Cardiac muscle cell (in vitro differentiated cells and primary cell): ENCODE measurements at regions not wholly inside any gene's neighbourhood (a gene's known extent, or its start where the extent isn't known, plus 50 kb on each side); places are given as distances from the start of the nearest gene placed in this dataset.
A peak's percentile ranks its signal among the peaks of the same experiment; 100 is the strongest.

Experiments
- DNase-seq, 2 donors: peaks; one replicate each; pipeline versions ENCODE4 v3.0.0 to v3.0.0-alpha.2; 2010 to 2017; ENCODE audit warnings: low read depth in 1 of 2, low spot score in 1 of 2
- H3K27ac ChIP-seq: fragments of 200-600 bp; sonication (generic); 2 replicates; pipeline ENCODE4 v1.5.1; 2016
- H3K27me3 ChIP-seq: fragments of 200-600 bp; sonication (generic); 2 replicates; pipeline ENCODE4 v1.6.0; 2016; ENCODE audit warnings: control low read depth
- H3K36me3 ChIP-seq: fragments of 200-600 bp; sonication (generic); 2 replicates; pipeline ENCODE4 v1.5.1; 2016; ENCODE audit warnings: control low read depth
- H3K4me1 ChIP-seq: fragments of 200-600 bp; sonication (generic); 2 replicates; pipeline ENCODE4 v1.8.1; 2017; ENCODE audit warnings: low read depth, mild to moderate bottlenecking, mixed run types
- H3K4me3 ChIP-seq: fragments of 200-600 bp; sonication (generic); 2 replicates; pipeline ENCODE4 v1.5.1; 2016; ENCODE audit warnings: mild to moderate bottlenecking
- H3K9me3 ChIP-seq: fragments of 200-600 bp; sonication (generic); 2 replicates; pipeline ENCODE4 v1.5.1; 2017; ENCODE audit warnings: low read depth, mild to moderate bottlenecking, control low read depth
- TF ChIP-seq, protein P1 (sequence below): IDR thresholded peaks from 2 replicates; pipeline ENCODE4 v1.5.1; 2012; ENCODE audit warnings: low read depth, mild to moderate bottlenecking, low read length

DNA sequence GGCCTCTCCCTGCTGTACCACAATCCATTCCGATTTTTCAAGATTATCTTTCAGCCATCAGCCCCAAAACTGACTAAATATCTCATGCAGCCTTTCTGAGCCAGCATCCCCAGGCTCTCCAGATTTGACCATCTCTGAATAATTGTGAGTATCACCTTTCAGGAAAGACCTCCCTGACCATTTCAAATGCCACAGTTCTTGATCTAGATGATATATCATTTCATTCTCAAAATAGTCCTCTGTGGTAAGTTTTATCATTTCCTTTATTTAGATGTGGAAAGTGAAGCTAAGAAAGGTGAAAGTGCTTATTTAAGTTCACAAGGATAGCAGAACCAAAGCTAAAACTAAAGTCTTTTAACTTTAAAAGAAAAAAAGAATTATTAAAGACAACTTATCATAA lies 244.0 kb downstream of the PLPP3 start:
- Histone ChIP-seq H3K27me3 (no peaks in the 10 kb centered on the region), H3K4me1 (peaks cover 15% of the 10 kb centered on the region), H3K4me3 (no peak overlapping the region), H3K27ac (no peak overlapping the region), H3K36me3 (no peaks in the 10 kb centered on the region), H3K9me3 (no peaks in the 10 kb centered on the region)
- TF ChIP-seq, protein P1, sequence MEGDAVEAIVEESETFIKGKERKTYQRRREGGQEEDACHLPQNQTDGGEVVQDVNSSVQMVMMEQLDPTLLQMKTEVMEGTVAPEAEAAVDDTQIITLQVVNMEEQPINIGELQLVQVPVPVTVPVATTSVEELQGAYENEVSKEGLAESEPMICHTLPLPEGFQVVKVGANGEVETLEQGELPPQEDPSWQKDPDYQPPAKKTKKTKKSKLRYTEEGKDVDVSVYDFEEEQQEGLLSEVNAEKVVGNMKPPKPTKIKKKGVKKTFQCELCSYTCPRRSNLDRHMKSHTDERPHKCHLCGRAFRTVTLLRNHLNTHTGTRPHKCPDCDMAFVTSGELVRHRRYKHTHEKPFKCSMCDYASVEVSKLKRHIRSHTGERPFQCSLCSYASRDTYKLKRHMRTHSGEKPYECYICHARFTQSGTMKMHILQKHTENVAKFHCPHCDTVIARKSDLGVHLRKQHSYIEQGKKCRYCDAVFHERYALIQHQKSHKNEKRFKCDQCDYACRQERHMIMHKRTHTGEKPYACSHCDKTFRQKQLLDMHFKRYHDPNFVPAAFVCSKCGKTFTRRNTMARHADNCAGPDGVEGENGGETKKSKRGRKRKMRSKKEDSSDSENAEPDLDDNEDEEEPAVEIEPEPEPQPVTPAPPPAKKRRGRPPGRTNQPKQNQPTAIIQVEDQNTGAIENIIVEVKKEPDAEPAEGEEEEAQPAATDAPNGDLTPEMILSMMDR = no peak
- no peak for DNase-seq

DNA sequence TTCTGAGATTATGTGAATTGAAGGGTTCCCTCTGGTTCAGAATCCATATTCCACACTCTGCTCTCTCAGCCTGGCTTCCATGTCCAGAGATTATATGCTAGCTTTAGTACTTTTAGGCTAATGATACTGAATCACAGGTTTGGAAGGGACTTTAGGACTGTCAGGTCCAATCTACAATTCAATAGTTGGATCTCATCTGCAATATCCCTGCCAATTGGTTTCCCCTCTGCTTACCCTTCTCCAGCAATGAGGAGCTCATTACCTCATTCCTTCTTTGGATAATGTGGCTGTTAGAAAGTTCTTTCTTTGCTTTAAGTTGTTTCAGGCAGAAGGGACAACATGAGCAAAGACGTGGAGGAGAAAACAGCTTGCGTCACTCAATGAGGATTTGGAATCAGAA lies 245.3 kb downstream of the PLPP3 start:
- Histone ChIP-seq H3K4me1 (peaks cover 24% of the 10 kb centered on the region), H3K27ac (no peak overlapping the region), H3K27me3 (no peaks in the 10 kb centered on the region), H3K4me3 (no peak overlapping the region), H3K9me3 (no peaks in the 10 kb centered on the region), H3K36me3 (no peaks in the 10 kb centered on the region)
- TF ChIP-seq, protein P1 = no peak
- DNase-seq = no peak

DNA sequence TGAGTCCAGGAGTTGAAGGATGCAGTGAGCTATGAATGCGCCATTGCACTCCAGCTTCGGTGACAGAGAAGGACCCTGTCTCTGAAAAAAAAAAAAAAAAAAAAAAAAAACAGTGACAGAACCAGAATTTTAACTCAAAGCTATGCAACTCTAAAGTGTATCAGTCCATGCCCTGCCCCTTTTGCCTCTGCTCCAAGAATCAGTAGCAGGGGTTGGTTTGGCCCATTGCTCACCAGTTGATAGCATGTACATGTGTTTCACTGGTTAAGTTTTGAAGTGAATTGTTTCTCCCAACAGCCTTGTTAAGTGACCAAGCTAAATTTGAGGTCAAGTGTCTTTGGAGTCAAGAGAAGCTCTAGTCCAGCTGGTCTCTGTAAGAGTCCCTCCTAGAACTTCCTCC lies 245.9 kb downstream of the PLPP3 start:
- H3K4me1 ChIP-seq = peaks cover 24% of the 10 kb centered on the region
- no peaks in the 10 kb centered on the region for H3K27me3 ChIP-seq
- TF ChIP-seq, protein P1 = no peak
- DNase-seq = no peak
- no peak overlapping the region for H3K27ac ChIP-seq
- no peaks in the 10 kb centered on the region for H3K36me3 ChIP-seq
- no peak overlapping the region for H3K4me3 ChIP-seq
- no peaks in the 10 kb centered on the region for H3K9me3 ChIP-seq

DNA sequence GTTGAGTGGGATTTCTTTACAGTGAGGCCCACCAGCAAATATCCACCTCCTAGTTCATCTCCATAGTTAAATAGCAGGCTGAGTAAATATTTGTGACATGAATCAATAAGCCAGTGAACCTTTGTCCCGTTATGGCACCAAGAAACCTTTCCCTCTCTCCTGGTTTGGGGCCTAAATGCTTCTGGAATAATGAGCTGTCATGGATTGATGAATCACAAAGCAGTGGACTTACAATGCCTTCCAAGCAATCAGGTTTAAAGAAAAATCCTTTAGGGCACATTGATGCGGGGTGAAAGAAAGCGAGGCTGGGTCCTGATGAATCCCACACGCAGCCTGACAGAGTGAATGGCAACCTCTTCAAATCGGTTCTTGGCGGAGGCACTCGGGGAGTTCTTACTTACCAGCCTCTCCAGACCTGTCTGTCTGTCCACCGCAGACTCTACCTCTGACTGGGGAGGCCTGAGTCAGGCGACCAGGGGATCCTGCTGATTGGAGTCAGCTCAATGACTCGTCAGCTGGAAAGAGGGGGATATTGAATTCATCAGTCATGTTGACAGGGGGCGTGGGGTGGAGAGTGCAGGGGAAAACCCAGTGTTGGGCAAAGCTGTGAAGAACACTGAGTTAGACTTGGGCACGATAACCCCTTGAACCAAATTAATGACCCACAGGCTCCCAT lies 247.3 kb downstream of the PLPP3 start:
- Histone ChIP-seq H3K27me3 (no peaks in the 10 kb centered on the region), H3K4me1 (peaks cover 29% of the 10 kb centered on the region), H3K4me3 (no peak overlapping the region), H3K27ac (peak overlapping the region; percentile 81), H3K36me3 (no peaks in the 10 kb centered on the region), H3K9me3 (no peaks in the 10 kb centered on the region)
- TF ChIP-seq, protein P1 = no peak
- peak in 1 of 2 donors; percentile 86 for DNase-seq

DNA sequence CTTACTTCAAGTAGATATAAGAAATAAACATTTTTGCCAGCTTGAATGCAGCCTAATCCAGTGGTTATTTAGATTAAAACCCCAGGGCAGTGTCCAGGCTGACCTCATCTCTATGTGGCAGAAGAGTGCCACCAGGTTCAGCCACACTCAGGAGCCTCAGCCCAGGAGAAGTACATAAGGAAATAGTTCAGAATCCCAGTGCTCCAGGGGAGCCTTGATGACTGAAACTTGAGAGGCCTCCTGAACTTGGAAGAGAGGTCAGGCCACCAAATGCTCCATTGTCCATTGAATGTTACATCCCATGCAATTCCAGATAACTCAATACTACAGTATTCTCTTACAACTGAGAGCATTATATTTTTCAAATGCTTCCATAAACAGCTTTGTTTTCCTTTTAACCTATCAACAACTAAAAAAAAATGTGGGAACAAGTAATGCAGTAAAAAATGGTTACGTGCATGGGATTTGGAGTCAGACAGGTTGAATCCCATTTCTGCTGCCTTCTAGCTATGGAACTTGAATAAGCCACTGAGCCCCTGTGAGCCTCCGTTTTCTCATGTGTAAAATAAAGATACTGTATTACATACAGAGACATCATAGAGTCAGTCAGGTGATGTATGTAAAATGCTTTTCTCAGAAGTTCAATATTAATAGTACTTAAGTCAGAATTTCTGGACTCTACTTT lies 248.0 kb downstream of the PLPP3 start:
- H3K4me1 ChIP-seq = peaks cover 29% of the 10 kb centered on the region
- no peak overlapping the region for H3K4me3 ChIP-seq
- H3K36me3 ChIP-seq = no peaks in the 10 kb centered on the region
- H3K27ac ChIP-seq = peak overlapping the region; percentile 81
- H3K9me3 ChIP-seq = no peaks in the 10 kb centered on the region
- H3K27me3 ChIP-seq = no peaks in the 10 kb centered on the region
- no peak for DNase-seq
- TF ChIP-seq, protein P1 = no peak
